HL-60 (cell line): ENCODE measurements at regions not wholly inside any gene's neighbourhood (a gene's known extent, or its start where the extent isn't known, plus 50 kb on each side); places are given as distances from the start of the nearest gene placed in this dataset.

Source experiments
- DNase-seq, 2 experiments: peaks; one replicate each; pipeline ENCODE4 v3.0.0-alpha.2; 2010 to 2020; ENCODE audit warnings: low read depth in 1 of 2, low spot score in 1 of 2
- H3K27ac ChIP-seq: fragments of 250-450 bp; sonication (Bioruptor Pico); replicated peaks from 2 replicates; pipeline ENCODE4 v1.5.1; 2020; ENCODE audit warnings: mild to moderate bottlenecking, moderate library complexity
- H3K27me3 ChIP-seq: fragments of 250-450 bp; sonication (Bioruptor Pico); 2 replicates; pipeline ENCODE4 v1.5.1; 2021; ENCODE audit warnings: mild to moderate bottlenecking, moderate library complexity; ENCODE audit not compliant: insufficient read depth, poor library complexity, severe bottlenecking
- H3K4me3 ChIP-seq: replicated peaks from 2 replicates; pipeline ENCODE4 v1.5.1; 2011; ENCODE audit warnings: mild to moderate bottlenecking, control low read depth, low read length; ENCODE audit not compliant: insufficient read depth
- CTCF ChIP-seq: IDR thresholded peaks from one replicate; pipeline ENCODE4 v1.5.1; 2011; ENCODE audit warnings: low read length, control low read depth, inconsistent platforms; ENCODE audit not compliant: insufficient read depth
- GABPA ChIP-seq: IDR thresholded peaks from 2 replicates; pipeline ENCODE4 v1.6.1; 2012; ENCODE audit warnings: low read depth
- POLR2AphosphoS5 ChIP-seq: IDR thresholded peaks from 2 replicates; pipeline ENCODE4 v1.6.1; 2012; ENCODE audit warnings: low read depth
- REST ChIP-seq: IDR thresholded peaks from 2 replicates; pipeline ENCODE4 v1.6.1; 2012; ENCODE audit warnings: low read depth; ENCODE audit not compliant: insufficient replicate concordance
- SPI1 ChIP-seq: IDR thresholded peaks from 2 replicates; pipeline ENCODE4 v1.6.1; 2012; ENCODE audit warnings: low read depth, mild to moderate bottlenecking, borderline replicate concordance

GRCh38 chr21:20729376-20729775, 268.8 kb upstream of the NCAM2 start:
- Histone ChIP-seq H3K27me3 (no peaks in the 10 kb centered on the region), H3K4me3 (no peak overlapping the region), H3K27ac (no peak overlapping the region)
- TF ChIP-seq GABPA (no peak), CTCF (no peak), REST (no peak), SPI1 (no peak), POLR2AphosphoS5 (no peak)
- DNase-seq: no peak

- H3K27me3 ChIP-seq: no peaks in the 10 kb centered on the region
- TF ChIP-seq GABPA (no peak), SPI1 (no peak), REST (no peak), POLR2AphosphoS5 (no peak), CTCF (no peak)
- H3K4me3 ChIP-seq: no peak overlapping the region
- DNase-seq: no peak
- H3K27ac ChIP-seq: no peak overlapping the region
Observed at GRCh38 chr21:20730441-20730840, 267.8 kb upstream of the NCAM2 start.

- no peak overlapping the region for H3K4me3 ChIP-seq
- no peaks in the 10 kb centered on the region for H3K27me3 ChIP-seq
- TF ChIP-seq SPI1: no peak
- no peak for TF ChIP-seq REST
- no peak for TF ChIP-seq CTCF
- TF ChIP-seq POLR2AphosphoS5: no peak
- no peak for TF ChIP-seq GABPA
- no peak for DNase-seq
- H3K27ac ChIP-seq: no peak overlapping the region
Observed at GRCh38 chr21:20735257-20735656, 263.0 kb upstream of the NCAM2 start.
